GM13976 (cell line): ENCODE measurements at regions not wholly inside any gene's neighbourhood (a gene's known extent, or its start where the extent isn't known, plus 50 kb on each side); places are given as distances from the start of the nearest gene placed in this dataset.
"Not testable (repeated sequence)": the region's sequence is repeated elsewhere in the genome, so short reads cannot be mapped to it uniquely, and the experiment has no call there.

Experiments used
- DNase-seq: peaks from one replicate; pipeline ENCODE4 v3.0.0; 2012; ENCODE audit warnings: low spot score
- in situ Hi-C: fragments of 300-500 bp; cut with MboI; formaldehyde crosslinking; loops from one replicate; pipeline ENCODE4 v1.12.0; 2022; ENCODE audit warnings: low sequenced_read_pairs, mixed read lengths, inconsistent platforms; ENCODE audit not compliant: unreplicated experiment
- TF ChIP-seq, protein P1 (sequence below): IDR thresholded peaks from 2 replicates; pipeline ENCODE4 v1.5.1; 2012; ENCODE audit warnings: borderline replicate concordance, mild to moderate bottlenecking; ENCODE audit not compliant: insufficient read depth; ENCODE audit errors: extremely low read depth, missing control alignments, control extremely low read depth

DNA sequence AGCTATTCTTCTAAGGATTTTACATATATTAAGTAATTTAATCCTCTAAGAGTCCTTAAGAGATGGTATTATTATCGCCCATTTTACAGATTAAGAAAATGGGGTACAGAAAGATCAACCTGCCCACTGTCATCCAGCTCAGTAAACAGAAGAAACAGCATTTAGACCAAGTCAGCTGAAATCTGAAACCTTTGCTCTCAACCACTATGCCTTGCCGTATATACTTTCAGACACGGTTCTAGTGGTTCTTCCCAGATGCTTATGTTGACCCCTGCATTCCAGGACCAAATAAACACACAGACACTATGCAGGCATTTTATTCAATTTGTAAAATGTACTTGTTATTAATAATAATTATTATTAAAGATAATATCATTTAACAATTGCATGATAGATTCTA is 854.8 kb downstream of the KCNJ2 start:
- no peak for DNase-seq
- in situ Hi-C loops, result no loop called here
- TF ChIP-seq, protein P1, sequence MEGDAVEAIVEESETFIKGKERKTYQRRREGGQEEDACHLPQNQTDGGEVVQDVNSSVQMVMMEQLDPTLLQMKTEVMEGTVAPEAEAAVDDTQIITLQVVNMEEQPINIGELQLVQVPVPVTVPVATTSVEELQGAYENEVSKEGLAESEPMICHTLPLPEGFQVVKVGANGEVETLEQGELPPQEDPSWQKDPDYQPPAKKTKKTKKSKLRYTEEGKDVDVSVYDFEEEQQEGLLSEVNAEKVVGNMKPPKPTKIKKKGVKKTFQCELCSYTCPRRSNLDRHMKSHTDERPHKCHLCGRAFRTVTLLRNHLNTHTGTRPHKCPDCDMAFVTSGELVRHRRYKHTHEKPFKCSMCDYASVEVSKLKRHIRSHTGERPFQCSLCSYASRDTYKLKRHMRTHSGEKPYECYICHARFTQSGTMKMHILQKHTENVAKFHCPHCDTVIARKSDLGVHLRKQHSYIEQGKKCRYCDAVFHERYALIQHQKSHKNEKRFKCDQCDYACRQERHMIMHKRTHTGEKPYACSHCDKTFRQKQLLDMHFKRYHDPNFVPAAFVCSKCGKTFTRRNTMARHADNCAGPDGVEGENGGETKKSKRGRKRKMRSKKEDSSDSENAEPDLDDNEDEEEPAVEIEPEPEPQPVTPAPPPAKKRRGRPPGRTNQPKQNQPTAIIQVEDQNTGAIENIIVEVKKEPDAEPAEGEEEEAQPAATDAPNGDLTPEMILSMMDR, result no peak

DNA sequence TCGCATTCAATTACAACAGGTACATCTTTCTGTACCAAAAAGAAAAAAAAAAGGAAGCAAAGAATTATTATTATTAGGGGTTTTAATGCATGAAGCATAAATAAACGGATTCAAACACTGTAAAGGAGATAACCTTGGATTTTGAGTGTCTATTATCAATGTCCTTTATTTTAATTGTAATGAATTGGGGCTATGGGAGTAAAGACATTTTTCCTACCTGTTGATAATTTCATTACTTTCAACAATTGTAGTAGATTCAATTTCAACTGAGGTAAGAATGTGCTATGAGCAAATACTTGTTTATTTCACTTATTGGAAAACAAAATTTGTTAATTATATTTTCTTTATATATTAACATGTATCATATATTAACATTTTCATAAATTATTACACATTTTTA is 855.6 kb downstream of the KCNJ2 start:
- no peak for DNase-seq
- TF ChIP-seq, protein P1, result no peak
- in situ Hi-C loops, result no loop called here

DNA sequence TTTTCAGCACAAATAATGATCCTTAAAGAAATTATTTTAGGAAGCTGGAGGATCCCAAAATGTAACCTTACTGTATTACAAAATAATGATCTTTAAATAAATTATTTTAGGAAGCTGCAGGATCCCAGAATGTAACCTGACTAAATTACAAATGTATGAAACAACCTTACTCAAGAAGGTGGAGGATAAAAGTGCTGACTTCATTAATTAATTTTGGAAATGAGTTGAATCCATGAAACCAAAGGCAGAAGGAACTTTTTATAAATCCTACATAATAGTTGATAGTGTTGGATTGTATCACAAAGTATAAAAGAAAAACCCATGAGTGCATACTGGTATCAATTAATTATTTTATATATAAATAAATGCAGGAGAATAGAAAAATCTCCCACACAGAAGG is 859.9 kb downstream of the KCNJ2 start:
- in situ Hi-C loops, result no loop called here
- TF ChIP-seq, protein P1, result no peak
- no peak for DNase-seq

GRCh38 chr17:71031286-71031685 is 862.0 kb downstream of the KCNJ2 start:
- in situ Hi-C loops, DNase-seq: not testable (repeated sequence)

DNA sequence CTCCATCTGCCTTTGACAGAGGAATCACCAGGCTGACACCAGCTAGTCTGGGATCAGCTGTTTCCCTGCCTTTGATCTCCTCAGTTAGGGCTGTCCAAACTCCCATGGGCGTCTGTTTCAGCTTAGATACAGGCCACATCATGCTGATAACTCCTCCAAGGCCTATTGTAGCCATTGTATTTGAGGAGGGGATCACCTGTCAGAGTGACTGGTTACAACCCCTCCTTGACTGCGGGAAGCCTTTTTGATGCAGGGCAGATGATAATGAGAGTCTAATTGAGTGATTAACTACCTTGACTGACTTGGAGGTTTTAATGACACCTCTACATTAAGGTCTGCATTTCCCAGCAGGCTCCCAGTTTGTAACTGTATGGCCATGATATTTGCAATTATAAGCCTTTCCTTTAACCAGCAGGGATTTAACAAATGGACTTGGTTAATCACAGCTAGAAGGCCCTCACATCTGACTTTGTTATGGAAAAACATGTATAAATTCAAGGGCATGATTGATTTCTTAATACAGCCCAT is 863.5 kb downstream of the KCNJ2 start:
- TF ChIP-seq, protein P1, result no peak
- no peak for DNase-seq
- in situ Hi-C loops, result no loop called here

DNA sequence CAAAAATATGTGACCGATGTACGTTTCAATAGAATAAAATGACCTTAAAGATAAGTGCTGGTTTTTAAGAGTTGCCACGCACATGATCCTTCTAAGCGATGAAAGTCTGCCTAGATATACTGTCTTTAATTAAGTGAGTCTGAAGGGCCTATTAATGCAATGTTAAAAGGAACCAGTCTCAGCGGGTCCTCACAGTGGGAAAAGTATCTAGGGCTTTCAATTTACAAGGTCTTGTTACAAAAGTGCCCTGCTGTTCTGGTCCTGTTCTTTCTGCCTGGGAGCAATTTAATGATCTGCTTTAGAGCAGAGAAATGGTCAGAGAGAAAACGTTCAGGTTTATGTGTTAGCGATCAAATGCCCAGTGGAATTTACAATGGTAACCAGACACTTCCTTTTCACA is 864.0 kb downstream of the KCNJ2 start:
- in situ Hi-C loops, result no loop called here
- TF ChIP-seq, protein P1, result no peak
- no peak for DNase-seq

DNA sequence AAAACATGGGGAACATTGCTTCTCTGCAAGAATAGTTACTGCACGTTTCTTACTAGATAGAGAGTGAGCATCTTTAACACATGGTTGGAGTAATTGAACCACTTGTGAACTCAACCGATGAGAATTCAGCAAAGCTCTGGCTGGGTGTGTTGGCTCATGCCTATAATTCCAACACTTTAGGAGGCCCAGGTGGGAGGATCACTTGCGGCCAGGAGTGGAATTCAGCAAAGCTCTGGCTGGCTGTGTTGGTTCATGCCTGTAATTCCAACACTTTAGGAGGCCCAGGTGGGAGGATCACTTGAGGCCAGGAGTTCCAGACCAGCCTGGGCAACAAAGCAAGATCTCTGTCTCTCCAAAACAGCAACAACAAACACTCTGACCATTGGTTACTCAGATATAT is 865.9 kb downstream of the KCNJ2 start:
- in situ Hi-C loops, result no loop called here
- DNase-seq, result no peak
- TF ChIP-seq, protein P1, result no peak
